ENCODE measurements at regions not wholly inside any gene's neighbourhood (a gene's known extent, or its start where the extent isn't known, plus 50 kb on each side); places are given as distances from the start of the nearest gene placed in this dataset.

GRCh38 chr3:26068890-26069289 is 279.0 kb downstream of the OXSM start:
- no peaks in the 10 kb centered on the region for H3K27me3 ChIP-seq (ENCODE audit: control insufficient read depth in 4 of 4, insufficient read depth in 4 of 4, low read length in 3 of 4)
- no peak overlapping the region for H3K4me3 ChIP-seq (ENCODE audit: low read depth in 1 of 3, low read length in 3 of 3)
- H3K9me3 ChIP-seq (ENCODE audit: control insufficient read depth in 4 of 4, low read length in 3 of 4) = no peaks in the 10 kb centered on the region
- no peak for DNase-seq (ENCODE audit: low spot score)
- H3K36me3 ChIP-seq (ENCODE audit: control insufficient read depth in 4 of 4, insufficient read depth in 3 of 4, low read depth in 1 of 4, low read length in 3 of 4) = no peaks in the 10 kb centered on the region
- no peak overlapping the region for H3K27ac ChIP-seq (ENCODE audit: low read depth in 1 of 2, low read length in 2 of 2)
- WGBS = 71% methylated on average over 4 of the region's 4 CpGs
- H3K9ac ChIP-seq (ENCODE audit: low read depth in 1 of 2, low read length in 2 of 2) = no peak overlapping the region
- TF ChIP-seq RXRA (IDR thresholded peaks at IDR 0.05) = no peak
- TF ChIP-seq ZBTB33 (IDR thresholded peaks at IDR 0.05) = no peak
- TF ChIP-seq MAX (IDR thresholded peaks at IDR 0.05) = no peak
- TF ChIP-seq EGR1 (IDR thresholded peaks at IDR 0.05; ENCODE audit: low read depth in 2 of 2) = no peak
- no peak for TF ChIP-seq HNF4A (conservative IDR thresholded peaks at IDR 0.05)
- no peak for TF ChIP-seq REST (IDR thresholded peaks at IDR 0.05)
- no peak for TF ChIP-seq FOXA1 (IDR thresholded peaks at IDR 0.05)
- no peak for TF ChIP-seq ATF3 (IDR thresholded peaks at IDR 0.05)
- no peak for TF ChIP-seq NR2F2 (IDR thresholded peaks at IDR 0.05)
- no peak for TF ChIP-seq CTCF (IDR thresholded peaks at IDR 0.05; ENCODE audit: low read depth, low read length, missing input control)
- no peak for TF ChIP-seq GABPA (IDR thresholded peaks at IDR 0.05 in 1 of 2, conservative IDR thresholded peaks at IDR 0.05 in 1 of 2)
- no peak for TF ChIP-seq RAD21 (IDR thresholded peaks at IDR 0.05)
- no peak for TF ChIP-seq JUND (IDR thresholded peaks at IDR 0.05)
- TF ChIP-seq YY1 (IDR thresholded peaks at IDR 0.05) = no peak
- TF ChIP-seq FOXA2 (IDR thresholded peaks at IDR 0.05) = no peak
- TF ChIP-seq HNF4G (IDR thresholded peaks at IDR 0.05) = no peak
- no peak for TF ChIP-seq SP1 (IDR thresholded peaks at IDR 0.05)
- no peak for TF ChIP-seq TAF1 (conservative IDR thresholded peaks at IDR 0.05)
- H3K4me1 ChIP-seq (ENCODE audit: control insufficient read depth in 4 of 4, insufficient read depth in 4 of 4, low read length in 3 of 4) = no peaks in the 10 kb centered on the region

Data from liver (tissue), 8 donors.